Activated gamma-delta T cell (primary cell): ENCODE measurements at regions not wholly inside any gene's neighbourhood (a gene's known extent, or its start where the extent isn't known, plus 50 kb on each side); places are given as distances from the start of the nearest gene placed in this dataset.
"Not testable (repeated sequence)": the region's sequence is repeated elsewhere in the genome, so short reads cannot be mapped to it uniquely, and the experiment has no call there.

Experiments
- DNase-seq: peaks from one replicate; lab custom pipeline; 2025; lab: John Stamatoyannopoulos, UW

DNA sequence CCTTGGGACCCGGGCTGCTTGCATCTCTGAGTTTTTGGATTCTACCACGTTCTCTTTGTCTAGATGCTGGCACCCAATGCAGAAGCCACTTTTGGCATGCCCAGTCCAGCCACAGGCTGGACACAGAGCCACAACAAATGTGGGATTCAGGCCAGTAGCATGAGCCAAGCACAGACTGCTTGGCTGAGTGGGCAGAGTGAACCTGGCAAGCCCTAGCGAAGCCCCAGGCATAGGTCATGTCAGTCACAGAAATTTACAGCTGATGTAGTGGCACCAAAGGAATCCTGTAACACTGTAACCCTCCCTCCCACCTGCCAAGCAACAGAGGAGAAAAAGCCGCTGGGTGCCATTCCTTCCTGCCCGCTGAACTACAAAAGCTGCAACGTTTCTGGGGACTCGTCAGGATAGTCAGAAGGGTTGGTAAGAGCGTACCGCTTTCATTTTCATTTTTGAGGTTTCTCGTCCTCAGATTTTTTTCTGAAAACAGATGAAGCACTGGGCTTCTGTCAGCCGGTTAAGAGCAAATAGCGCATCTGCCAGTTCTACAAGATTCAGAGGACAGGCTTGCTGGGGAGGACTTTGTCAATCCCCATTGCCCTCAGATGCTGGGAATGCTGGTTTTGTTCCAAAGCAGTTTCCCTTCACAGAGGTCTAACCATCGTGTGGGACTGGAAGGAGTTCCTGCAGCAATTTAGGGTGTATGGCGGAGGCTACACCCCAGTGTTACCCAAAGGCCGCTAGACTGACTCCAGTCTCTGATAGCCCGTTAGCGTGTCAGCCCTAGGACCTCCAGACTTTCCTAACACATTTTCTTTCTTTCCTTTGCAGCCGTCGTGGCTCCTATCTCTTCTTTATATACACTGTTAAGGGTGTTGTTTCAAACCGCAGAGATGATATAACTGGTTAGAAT is 399.0 kb downstream of the HTR1A start:
- DNase-seq: no peak

DNA sequence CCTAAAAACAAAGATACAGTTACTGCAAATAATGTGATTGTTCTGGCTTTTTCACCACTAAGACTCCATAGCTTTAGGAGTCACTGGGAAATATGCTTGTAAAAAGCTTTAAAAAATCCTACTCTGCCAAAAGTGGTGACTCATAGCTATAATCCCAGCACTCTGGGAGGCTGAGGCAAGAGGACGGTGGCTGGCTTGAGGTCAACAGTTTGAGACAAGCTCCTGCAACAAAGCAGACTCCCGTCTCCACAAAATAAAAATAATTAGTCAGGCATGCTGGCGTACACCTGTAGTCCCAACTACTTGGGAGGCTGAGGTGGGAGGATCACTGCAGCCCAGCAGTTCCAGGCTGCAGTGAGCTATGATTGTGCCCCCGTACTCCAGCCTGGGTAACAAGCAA is 406.4 kb downstream of the HTR1A start:
- DNase-seq: no peak

DNA sequence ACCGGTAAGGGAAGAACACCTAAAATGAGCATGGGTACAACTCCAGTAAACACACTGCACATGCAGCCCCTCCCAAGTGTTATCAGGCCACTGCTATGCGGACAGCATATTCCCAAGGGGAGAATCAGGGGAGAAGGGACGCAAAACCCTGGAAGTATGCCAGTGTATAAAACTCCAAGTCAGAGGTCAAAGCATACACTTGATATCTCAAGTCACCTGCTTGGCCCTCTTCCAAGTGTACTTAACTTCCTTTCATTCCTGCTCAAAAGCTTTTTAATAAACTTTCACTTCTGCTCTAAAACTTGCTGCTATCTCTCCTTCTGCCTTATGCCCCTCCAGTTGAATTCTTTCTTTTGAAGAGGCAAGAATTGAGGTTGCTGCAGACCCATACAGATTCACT is 408.1 kb downstream of the HTR1A start:
- DNase-seq: no peak

DNA sequence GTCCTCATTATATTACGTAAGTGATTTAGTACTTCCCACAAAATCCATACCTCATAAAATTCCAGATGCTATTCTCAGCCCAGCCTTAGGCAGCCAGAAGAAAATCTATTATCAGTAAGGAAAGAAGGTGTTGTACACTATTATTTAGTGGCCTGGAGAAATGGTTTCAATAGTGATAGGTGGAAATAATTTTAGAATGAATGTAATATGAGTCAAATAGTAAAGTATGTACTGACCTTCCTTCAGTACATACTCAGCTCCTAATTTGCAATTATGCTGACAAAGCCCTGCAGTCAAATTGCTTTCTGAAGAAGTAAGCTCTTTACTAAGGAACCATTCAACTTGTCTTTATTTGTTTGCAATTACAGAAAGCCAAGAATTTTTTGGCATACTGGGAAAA is 409.2 kb downstream of the HTR1A start:
- DNase-seq: no peak

DNA sequence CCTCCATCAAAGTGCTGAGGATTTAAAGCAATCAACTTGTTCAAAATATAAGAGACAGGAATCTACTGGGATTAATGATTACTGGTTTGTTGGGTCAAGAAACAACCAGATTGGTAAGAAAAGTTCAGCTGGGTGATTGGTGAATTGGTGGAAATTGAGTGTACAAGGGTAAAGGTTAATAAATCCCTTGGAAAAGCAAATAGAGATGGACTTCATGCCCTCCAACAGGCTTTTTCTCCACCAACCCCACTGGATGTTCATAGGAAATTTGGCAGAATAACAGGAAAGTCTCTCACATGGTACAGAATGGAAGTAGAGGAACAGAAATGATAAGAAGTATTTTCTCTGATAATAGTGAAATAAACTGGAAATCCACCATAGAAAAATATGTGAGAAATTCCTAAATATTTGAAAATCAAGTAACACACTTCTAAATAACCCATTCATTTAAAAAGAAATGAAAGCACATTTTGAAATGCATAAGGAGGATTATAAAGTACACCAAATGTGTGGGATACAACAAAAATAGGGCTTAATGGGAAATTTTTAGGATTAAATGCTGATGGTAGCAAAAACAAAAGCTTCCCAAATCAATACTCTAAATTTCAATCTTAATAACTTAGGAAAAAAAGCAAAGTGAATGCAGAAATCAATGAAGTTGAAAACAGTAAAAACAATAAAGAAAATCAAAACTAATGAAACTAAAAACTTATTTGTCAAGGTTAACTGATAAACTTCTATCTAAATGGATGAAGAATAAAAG is 426.2 kb downstream of the HTR1A start:
- no peak for DNase-seq

DNA sequence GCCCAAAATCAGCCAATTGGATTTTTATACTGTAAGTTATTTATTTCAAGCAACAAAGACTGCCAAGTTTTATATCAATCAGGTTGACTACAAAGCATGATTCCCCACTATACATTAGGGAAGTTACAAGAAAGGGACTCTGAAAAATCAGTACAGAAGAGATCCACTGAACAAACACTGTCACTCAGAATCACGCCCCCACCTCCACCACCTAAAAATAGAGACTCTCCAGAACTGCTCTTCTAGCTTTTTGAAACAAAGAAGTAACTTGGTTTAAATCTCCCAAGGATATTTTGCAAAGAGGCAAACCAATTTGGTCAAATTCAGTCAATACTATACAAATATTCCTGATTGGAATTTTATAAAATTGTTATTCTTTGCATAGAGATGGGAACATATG is 438.0 kb downstream of the HTR1A start:
- DNase-seq: no peak

DNA sequence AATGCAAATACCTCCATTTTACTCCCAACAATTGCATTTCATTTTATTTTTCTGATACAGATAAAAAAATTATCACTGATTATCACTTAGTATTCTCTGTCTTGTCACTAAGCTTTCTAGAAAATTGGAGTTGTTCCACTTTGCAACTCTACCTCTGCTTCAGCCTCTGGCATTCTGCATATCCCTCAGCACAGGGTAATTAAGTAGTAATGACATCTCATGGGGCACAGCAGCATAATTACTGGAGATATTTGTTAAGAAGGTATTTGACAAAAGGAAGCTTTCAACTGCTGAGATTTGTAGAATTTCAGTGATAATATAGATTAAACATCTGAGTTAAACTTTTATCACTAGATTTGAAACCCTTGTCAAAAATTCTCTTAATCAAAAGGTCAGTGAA is 446.2 kb downstream of the HTR1A start:
- DNase-seq: no peak

DNA sequence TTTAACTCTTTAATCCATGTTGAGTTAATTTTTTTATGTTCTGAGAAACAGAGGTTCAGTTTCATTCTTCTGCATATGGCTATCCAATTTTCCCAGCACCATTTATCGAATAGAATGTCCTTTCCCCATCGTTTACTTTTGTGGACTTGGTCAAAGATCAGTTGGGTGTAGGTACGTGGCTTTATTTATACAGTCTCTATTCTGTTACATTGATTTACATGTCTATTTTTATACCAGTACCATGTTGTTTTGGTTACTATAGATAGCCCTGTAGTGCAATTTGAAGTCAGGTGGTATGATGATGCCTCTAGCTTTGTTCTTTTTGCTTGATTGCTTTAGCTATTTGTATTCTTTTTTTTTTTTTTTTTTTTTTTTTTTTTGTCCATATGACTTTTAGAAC is 462.0 kb downstream of the HTR1A start:
- DNase-seq: no peak

DNA sequence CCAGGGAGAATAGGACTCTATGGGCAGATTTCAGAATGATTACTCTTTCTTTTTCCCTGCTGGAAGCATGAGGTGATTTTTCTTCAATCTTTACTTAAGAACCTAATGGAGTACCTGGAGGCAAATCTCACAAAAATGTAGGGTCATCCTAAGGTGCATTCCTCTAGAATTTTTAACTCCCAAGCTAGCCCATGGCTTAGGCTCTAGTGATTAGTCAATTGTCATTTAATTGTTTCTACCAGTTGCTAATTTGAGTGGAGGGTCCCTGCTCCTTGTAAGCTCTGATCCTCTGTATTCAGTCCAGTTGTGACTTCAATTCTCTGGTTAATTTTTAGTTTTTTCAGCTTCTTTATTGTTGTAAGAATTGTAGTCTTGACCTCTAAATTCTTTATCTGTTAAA is 467.0 kb downstream of the HTR1A start:
- DNase-seq: no peak

DNA sequence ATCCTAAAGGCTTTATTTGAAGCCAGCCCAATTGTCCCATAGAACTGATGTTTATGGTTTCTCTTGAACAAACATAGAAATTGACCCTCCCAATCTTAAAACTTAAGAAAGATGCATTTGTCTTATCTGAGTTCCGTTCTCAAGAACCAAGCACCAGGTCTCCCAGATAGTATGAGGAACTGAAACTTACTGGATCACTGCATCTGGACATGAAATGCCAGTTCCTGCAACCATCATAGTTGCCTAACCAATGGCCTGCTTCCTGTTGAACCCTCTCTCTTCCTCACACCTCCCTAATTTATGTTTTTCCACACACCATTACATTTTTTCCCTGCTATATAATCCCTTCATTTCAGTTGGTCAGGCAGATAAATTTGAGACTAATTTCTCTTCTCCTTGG is 478.9 kb downstream of the HTR1A start:
- no peak for DNase-seq

DNA sequence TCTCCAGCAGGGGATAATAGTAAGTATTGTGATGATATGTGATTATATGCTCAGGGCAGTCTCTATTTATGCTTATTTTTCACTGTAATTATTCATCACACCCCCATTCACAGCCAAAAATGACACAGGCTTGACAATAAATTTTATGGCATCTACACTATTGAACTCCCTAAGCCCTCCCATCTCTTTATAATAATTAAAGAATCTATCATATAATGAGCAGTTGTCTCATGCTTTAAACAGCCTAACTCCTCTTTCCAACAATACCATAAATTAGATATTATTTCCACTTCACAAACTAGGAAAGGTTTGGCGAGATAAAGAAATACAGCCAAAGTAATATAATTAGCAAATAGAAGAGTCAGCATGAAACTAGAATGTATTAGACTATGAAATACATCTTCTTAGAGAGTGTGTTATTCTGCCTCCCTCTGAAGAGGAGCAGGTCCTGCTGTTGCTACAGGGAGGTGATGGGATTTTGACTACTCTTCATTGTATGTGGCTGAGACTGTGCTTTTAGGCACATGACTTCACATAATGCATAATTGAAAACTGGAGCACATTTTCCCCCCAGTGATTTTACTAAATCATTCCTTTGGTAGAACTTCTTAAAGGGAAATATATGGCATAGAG is 488.8 kb downstream of the HTR1A start:
- DNase-seq: no peak

DNA sequence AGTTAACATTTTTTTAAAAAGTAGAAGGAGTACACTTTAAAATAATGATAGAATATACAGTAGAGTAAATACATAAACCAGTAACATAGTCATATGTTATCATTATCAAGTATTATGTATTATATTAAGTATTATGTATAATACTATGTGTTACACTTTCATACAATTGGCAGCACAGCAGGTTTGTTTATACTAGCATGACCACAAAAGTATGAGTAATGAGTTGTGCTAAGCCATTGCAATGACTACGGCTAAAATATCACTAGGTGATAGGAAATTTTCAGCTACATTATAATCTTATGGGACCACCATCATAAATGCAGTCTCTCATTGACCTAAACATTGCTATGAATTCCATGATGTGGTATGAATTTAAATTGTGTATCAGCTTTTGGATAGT is 506.0 kb downstream of the HTR1A start:
- DNase-seq: no peak

DNA sequence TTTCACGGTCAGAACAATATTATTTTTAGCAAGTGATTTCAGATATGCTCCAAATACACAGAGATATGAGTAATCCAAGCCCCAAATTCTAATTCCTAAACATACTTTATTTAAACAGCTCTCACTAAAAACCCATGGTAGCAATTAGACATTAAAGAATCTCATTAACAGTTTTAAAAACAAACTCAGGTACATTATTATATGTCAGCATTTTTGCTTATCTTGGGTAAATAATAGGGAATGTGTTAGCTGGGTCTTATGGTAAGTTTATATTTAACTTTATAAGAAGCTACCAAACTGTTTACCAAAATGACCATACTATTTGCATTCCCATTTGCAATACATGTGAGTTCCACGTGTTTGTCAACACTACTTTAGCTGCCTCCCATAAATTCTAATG is 511.1 kb downstream of the HTR1A start:
- DNase-seq: no peak

DNA sequence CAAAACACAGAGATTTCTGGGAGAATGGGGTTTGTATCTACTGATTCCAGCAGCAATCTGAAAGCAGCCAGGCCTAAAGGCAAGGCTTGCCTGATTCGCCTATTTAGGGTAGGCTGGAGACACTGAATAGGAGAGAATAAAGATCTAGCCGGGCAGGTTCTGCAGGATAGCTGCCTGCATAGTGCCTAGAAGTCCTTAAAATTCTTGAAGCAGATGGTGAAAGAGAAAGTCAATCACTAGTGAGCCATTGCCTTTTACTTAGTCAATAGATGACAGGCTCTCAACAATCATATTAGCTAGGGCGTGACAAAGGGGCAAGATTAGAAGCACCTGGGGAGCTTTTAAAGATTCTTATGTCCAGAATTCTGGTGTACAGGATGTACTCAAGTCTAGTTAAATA is 522.7 kb downstream of the HTR1A start:
- DNase-seq: no peak

DNA sequence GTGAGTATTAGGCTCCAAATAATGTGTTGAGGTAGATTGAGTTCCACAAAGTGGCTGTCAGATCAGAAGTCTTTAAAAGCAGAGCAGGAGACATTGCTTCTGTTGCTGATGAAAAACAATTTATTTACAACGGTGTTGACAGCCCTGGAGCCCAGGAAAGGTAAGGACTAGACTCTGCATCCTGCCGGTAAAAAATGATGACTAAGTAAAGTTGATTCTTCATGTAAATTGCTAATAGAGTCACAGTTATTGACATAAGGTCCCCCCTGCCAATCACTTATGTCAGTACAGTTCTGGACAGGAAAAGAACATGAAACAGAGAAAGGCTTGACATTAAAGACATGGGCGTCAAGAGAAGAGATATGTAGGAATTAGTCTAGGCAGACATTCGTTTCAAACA is 552.5 kb downstream of the HTR1A start:
- DNase-seq: no peak

DNA sequence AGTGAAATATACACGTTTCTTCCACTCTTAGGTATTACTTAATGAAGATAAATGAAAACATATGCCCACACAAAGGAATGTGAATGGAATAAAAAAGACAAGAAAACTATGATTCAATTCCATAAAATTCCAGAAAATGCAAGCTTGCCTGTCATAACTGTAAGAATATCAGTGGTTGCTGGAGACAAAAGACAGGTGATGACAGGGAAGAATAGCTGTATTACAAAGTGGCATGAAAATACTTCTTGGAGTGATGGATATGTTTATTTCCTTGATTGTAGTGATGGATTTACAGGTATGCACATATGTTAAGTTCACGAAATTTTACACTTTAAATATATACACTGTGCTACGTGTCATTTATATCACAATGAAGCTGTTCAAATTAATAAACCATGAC is 553.3 kb downstream of the HTR1A start:
- DNase-seq: no peak

DNA sequence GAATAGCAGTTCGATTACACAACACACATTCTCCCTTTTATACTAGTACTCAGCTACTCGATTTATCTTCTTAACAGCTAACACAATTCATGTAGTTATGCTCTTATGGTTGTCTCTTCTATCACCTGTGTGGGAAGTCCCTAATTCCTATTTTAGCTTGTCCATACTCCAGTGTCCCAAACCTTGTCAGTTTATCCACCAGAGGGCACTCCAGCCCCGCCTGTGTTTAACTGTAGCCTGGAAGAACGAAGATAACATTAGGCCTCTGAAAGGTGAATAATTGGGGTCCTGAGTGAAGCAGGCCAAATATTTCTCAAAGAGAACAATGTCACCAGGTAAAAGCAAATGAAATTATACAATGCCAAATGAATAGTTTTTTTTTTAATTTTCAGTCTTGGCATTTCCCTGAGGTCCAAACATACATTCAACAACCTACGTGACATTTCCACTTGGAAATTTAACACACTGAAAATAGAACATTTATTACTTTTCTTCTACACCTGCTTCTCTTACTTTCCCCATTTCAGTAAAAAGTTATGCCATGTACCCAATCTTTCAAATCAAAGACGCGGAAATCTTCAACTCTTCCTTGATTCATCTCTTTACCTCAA is 560.7 kb downstream of the HTR1A start:
- no peak for DNase-seq

DNA sequence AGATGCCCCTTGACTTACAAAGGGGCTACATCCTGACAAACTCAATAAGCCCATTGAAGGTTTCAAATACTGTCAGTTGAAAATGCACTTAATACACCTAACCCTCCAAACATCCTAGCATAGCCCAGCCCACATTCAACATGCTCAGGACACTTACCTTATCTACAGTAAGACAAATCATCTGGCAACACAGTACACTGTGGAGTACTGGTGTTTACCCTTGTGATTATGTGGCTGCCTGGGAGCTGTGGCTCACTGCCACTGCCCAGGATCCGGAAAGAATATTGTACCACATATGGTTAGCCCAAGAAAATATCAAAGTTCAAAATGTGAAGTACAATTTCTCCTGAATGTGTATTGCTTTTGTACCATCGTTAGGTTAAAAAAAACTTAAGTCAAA is 562.2 kb downstream of the HTR1A start:
- DNase-seq: no peak

DNA sequence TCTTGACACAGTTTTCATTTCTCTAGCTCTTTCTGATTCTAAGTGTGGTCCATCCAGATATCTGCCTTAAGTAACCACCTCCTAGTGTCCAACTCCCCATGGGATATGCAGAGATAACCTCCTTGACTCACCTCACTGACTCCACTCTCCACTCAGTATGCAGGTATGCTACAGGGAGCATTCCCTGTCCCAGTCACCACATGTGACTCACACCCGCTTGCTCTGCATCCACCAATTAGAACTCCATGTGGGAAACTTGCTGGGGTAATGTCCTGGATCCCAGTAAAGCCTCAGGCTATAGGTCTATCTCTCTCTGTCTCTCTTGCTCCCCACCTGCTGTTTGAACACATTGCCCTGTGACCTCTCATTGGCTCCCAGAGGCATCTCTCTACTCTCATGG is 563.9 kb downstream of the HTR1A start:
- DNase-seq: no peak

DNA sequence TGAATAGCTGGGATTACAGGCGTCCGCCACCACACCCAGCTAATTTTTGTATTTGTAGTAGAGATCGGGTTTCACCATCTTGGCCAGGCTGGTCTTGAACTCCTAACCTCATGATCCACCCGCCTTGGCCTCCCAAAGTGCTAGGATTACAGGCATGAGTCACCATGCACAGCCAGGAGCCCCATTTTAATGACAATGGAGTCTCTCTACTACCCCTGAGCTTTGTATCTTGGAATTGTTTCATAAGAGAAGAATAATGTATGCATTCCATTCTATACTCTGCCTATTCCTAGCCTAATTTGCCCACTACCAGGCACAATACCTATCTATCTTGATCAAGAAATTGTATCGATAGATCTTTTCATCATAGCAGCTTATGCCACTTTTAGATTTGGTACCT is 574.1 kb downstream of the HTR1A start:
- not testable (repeated sequence) for DNase-seq

DNA sequence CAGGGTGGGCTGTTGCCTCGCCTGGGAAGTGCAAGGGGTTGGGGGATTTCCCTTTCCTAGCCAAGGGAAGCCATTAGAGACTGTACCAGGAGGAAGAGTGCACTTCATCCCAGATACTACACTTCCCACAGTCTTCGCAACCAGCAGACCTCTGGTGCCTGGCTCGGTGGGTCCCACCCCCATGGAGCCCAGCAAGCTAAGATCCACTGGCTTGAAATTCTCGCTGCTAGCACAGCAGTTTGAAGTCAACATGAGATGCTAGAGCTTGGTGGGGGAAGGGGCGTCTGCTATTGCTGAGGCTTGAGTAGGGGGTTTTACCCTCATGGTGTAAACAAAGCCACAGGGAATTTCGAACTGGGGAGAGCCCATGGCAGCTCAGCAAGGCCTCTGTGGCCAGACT is 586.4 kb downstream of the HTR1A start:
- DNase-seq: no peak

DNA sequence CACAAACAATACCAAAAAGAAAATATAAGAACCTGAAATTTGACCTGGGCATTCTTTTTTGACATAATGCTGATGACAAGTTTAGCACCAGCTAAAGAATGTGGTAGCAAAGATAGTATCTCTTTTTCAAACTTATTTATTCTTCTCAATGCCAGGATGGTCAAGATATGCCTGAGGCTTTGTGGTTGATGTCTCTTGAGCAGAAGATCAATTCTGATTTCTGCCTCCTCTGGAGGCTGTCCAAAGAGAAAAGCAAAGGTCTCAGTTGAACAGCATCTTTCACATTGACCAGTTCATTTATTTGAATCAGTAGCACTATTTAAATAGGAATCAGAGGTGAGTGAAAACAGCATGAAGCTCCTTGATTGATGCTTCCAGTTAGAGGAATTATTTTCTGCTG is 588.2 kb downstream of the HTR1A start:
- no peak for DNase-seq

DNA sequence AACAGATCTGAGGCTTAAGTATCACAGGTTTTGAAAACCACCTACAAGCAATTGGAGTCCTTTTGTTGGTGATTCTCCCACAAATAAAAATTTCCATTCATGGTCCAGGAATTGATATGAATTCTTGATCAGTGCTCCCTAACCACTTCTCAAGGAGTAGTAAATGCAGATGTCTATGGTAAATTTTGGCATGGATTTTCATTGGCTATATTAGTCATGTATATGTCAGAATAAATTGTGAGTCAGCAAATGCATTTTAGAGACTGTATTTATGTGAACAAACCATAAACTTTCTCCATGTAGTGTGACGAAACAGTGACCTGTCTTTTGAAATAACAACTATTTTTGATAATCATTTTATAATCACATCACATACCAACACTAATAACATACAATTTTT is 611.1 kb downstream of the HTR1A start:
- DNase-seq: no peak
